GM12864 (cell line): ENCODE measurements at regions not wholly inside any gene's neighbourhood (a gene's known extent, or its start where the extent isn't known, plus 50 kb on each side); places are given as distances from the start of the nearest gene placed in this dataset.
"Not testable (repeated sequence)": the region's sequence is repeated elsewhere in the genome, so short reads cannot be mapped to it uniquely, and the experiment has no call there.

ENCODE experiments used
- DNase-seq: peaks from one replicate; pipeline ENCODE4 v3.0.0-alpha.2; 2011; ENCODE audit warnings: low read depth
- H3K4me3 ChIP-seq: 2 replicates; pipeline ENCODE4 v1.5.1; 2011; ENCODE audit warnings: mild to moderate bottlenecking, low read depth, low read length, control low read depth
- CTCF ChIP-seq: IDR thresholded peaks from 2 replicates; pipeline ENCODE4 v1.5.1; 2011; ENCODE audit warnings: low read depth, mild to moderate bottlenecking, moderate library complexity, low read length, control low read depth, inconsistent platforms; ENCODE audit errors: missing control alignments

- no peak overlapping the region for H3K4me3 ChIP-seq
- no peak for TF ChIP-seq CTCF
- DNase-seq, result no peak
Observed at GRCh38 chr11:98728421-98728820, 292.3 kb upstream of the CNTN5 start.

DNA sequence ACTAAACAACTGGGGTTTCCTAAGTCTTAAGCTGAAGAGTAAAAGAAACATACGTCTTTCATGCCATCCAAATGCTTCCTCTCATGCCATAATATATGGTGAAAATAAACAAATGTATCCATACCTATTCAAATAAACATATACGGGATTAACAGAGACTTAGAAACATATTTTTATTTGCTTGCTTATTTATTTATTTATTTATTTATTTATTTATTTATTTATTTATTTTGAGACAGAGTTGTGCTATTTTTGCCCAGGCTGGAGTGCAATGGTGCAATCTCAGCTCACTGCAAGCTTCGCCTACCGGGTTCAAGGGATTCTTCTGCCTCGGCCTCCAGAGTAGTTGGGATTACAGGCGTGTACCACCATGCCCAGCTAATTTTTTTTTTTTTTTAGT is 291.6 kb upstream of the CNTN5 start:
- DNase-seq, result no peak
- no peak overlapping the region for H3K4me3 ChIP-seq
- TF ChIP-seq CTCF, result no peak

DNA sequence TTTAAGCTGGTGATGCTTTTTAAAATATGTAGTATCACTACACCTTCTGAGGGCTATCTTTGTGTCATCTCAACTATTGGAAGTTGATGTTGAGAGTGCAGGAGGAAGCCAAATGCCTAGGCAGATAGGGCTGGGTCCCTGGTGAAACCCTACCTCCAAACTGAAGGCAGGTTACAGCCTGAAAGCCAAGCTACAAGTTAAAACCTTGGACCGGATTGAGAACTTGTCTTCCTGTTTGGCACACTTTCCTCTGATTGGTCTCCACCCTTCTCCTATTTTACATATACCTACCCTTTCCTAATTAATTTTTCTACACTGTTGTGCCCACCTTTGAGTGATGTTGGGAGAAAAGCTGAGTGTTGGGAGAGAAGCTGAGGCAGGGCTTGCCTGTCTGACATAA is 287.8 kb upstream of the CNTN5 start:
- no peak overlapping the region for H3K4me3 ChIP-seq
- no peak for TF ChIP-seq CTCF
- no peak for DNase-seq

DNA sequence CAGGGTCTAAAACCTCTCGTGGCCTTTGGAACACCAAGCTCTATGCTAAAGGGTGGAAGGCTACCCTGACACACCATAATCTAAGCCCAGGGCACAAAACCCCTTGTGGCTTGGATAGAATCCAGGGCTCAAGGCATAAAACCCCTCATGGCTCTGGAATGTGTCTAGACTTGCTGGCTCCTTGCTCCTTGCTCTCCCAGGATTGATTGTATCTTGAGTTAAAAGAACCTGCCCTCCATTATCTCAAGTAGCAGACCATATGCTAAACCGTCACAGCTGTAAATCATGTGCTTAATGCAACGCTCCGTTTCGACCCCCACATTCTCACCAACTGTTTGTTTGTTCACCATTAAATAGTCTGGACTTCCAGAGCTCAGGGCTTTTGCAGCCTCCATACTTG is 287.4 kb upstream of the CNTN5 start:
- DNase-seq, result not testable (repeated sequence)

GRCh38 chr11:98734686-98735085 is 286.1 kb upstream of the CNTN5 start:
- H3K4me3 ChIP-seq, result no peak overlapping the region
- TF ChIP-seq CTCF, result no peak
- no peak for DNase-seq

More for the DNA sequence above, 287.4 kb upstream of the CNTN5 start:
- H3K4me3 ChIP-seq, result not testable (repeated sequence)

GRCh38 chr11:98736833-98737232 is 283.9 kb upstream of the CNTN5 start:
- no peak overlapping the region for H3K4me3 ChIP-seq
- DNase-seq, result no peak
- no peak for TF ChIP-seq CTCF

DNA sequence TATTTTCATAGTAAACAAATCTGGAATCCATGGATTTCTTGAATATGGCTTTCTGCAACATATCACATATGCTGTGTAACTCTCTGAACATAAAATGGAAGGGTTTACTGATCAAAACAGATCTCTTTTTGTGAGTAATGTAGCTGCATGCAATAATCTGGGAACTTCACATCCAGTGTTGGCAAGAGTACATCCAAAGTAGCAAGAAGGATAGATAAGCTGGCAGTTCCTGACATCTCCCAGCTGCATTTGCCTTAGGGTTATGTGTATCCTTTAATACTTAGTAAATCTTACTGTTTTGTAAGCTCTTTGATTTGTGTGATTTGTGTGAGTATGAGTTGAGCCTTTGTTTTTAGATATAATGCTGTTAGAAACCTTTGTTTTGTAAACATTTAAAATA is 280.4 kb upstream of the CNTN5 start:
- TF ChIP-seq CTCF, result no peak
- no peak overlapping the region for H3K4me3 ChIP-seq
- no peak for DNase-seq

- not testable (repeated sequence) for DNase-seq, H3K4me3 ChIP-seq
Observed at GRCh38 chr11:98763446-98763845, 257.3 kb upstream of the CNTN5 start.
